B cell (primary cell): ENCODE measurements at regions not wholly inside any gene's neighbourhood (a gene's known extent, or its start where the extent isn't known, plus 50 kb on each side); places are given as distances from the start of the nearest gene placed in this dataset.

ENCODE experiments used
- EZH2 ChIP-seq: IDR thresholded peaks from 2 replicates; pipeline ENCODE4 v1.6.1; 2012; ENCODE audit warnings: borderline replicate concordance, low read depth, mild to moderate bottlenecking, moderate library complexity, low read length; ENCODE audit not compliant: insufficient read depth, poor library complexity, severe bottlenecking
- TF ChIP-seq, protein P1 (sequence below): fragments of 200-600 bp; IDR thresholded peaks from one replicate; pipeline ENCODE4 v1.8.0; 2022; ENCODE audit warnings: antibody characterized with exemption, mild to moderate bottlenecking

DNA sequence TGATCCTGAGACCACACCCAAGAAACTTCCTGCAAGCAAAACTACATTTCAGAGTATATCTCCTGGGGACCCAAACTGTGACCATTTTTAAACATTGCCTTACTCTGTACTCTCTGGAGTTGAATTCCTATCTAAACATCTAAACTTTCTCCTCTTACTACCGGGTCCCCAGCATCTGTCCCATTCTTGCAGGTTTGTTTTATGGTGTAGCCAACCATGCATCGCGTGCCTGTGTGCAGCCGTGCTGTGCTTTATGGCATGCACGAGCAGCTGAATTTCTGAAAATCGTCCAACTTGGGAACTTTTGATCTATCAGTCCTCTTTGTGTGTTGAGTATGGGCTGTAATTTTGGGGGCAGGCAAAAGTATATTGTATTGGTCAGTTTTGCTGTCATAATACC is 423.8 kb upstream of the DPP6 start:
- TF ChIP-seq, protein P1, sequence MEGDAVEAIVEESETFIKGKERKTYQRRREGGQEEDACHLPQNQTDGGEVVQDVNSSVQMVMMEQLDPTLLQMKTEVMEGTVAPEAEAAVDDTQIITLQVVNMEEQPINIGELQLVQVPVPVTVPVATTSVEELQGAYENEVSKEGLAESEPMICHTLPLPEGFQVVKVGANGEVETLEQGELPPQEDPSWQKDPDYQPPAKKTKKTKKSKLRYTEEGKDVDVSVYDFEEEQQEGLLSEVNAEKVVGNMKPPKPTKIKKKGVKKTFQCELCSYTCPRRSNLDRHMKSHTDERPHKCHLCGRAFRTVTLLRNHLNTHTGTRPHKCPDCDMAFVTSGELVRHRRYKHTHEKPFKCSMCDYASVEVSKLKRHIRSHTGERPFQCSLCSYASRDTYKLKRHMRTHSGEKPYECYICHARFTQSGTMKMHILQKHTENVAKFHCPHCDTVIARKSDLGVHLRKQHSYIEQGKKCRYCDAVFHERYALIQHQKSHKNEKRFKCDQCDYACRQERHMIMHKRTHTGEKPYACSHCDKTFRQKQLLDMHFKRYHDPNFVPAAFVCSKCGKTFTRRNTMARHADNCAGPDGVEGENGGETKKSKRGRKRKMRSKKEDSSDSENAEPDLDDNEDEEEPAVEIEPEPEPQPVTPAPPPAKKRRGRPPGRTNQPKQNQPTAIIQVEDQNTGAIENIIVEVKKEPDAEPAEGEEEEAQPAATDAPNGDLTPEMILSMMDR = no peak
- no peak for TF ChIP-seq EZH2
